ENCODE measurements at regions not wholly inside any gene's neighbourhood (a gene's known extent, or its start where the extent isn't known, plus 50 kb on each side); places are given as distances from the start of the nearest gene placed in this dataset.
"Not testable (repeated sequence)": the region's sequence is repeated elsewhere in the genome, so short reads cannot be mapped to it uniquely, and the experiment has no call there.

- H3K27me3 Mint-ChIP-seq (ENCODE audit: insufficient read depth) = peaks cover 2% of the 10 kb centered on the region
- no peak overlapping the region for H3K4me3 Mint-ChIP-seq
- no peaks in the 10 kb centered on the region for H3K4me1 ChIP-seq (ENCODE audit: control insufficient read depth, insufficient read depth, low read length)
- peaks cover 32% of the 10 kb centered on the region for H3K9me3 ChIP-seq (ENCODE audit: control insufficient read depth, low read length)
- no peak overlapping the region for H3K4me3 ChIP-seq (ENCODE audit: low read length)
- H3K27me3 ChIP-seq (ENCODE audit: control insufficient read depth, insufficient read depth, low read length, poor library complexity, severe bottlenecking) = no peaks in the 10 kb centered on the region
- no peaks in the 10 kb centered on the region for H3K36me3 ChIP-seq (ENCODE audit: control insufficient read depth, insufficient read depth, low read length)
- H3K36me3 Mint-ChIP-seq (ENCODE audit: low read depth) = peaks cover 1% of the 10 kb centered on the region
- no peak for DNase-seq
- H3K27ac Mint-ChIP-seq = no peak overlapping the region
- TF ChIP-seq CTCF (conservative IDR thresholded peaks at IDR 0.05) = no peak
- H3K9ac ChIP-seq (ENCODE audit: extremely low read depth, low read length, poor library complexity, severe bottlenecking) = no peak overlapping the region
- H3K4me1 Mint-ChIP-seq = peaks cover 2% of the 10 kb centered on the region
- peaks cover 23% of the 10 kb centered on the region for H3K9me3 Mint-ChIP-seq
- no peak overlapping the region for H3K27ac ChIP-seq (ENCODE audit: low read depth, low read length)
These were observed 577.7 kb upstream of the USP24 start for GRCh38 chr1:55792870-55793269.

- no peak overlapping the region for H3K4me3 ChIP-seq (ENCODE audit: low read length)
- peaks cover 16% of the 10 kb centered on the region for H3K9me3 Mint-ChIP-seq
- H3K36me3 Mint-ChIP-seq (ENCODE audit: low read depth) = peaks cover 1% of the 10 kb centered on the region
- H3K4me3 Mint-ChIP-seq = no peak overlapping the region
- H3K27me3 ChIP-seq (ENCODE audit: control insufficient read depth, insufficient read depth, low read length, poor library complexity, severe bottlenecking) = no peaks in the 10 kb centered on the region
- peaks cover 16% of the 10 kb centered on the region for H3K4me1 Mint-ChIP-seq
- H3K36me3 ChIP-seq (ENCODE audit: control insufficient read depth, insufficient read depth, low read length) = no peaks in the 10 kb centered on the region
- no peaks in the 10 kb centered on the region for H3K4me1 ChIP-seq (ENCODE audit: control insufficient read depth, insufficient read depth, low read length)
- no peak overlapping the region for H3K27ac Mint-ChIP-seq
- DNase-seq = no peak
- peaks cover 26% of the 10 kb centered on the region for H3K9me3 ChIP-seq (ENCODE audit: control insufficient read depth, low read length)
- no peak for TF ChIP-seq CTCF (conservative IDR thresholded peaks at IDR 0.05)
- no peaks in the 10 kb centered on the region for H3K27me3 Mint-ChIP-seq (ENCODE audit: insufficient read depth)
- WGBS, 2 experiments (ENCODE audit: insufficient coverage in 1 of 2, insufficient read length in 1 of 2) = 91% methylated on average over 1 of the region's 1 CpG; no CpG with 5 or more reads in 1 of the 2 experiments
- H3K9ac ChIP-seq (ENCODE audit: extremely low read depth, low read length, poor library complexity, severe bottlenecking) = no peak overlapping the region
- no peak overlapping the region for H3K27ac ChIP-seq (ENCODE audit: low read depth, low read length)
These were observed 574.3 kb upstream of the USP24 start for GRCh38 chr1:55789466-55789865.

- no peak for DNase-seq
- Histone ChIP-seq H3K36me3 (ENCODE audit: control insufficient read depth, insufficient read depth, low read length) (no peaks in the 10 kb centered on the region), H3K4me3 (ENCODE audit: low read length) (no peak overlapping the region), H3K4me1 (ENCODE audit: control insufficient read depth, insufficient read depth, low read length) (no peaks in the 10 kb centered on the region), H3K9ac (ENCODE audit: extremely low read depth, low read length, poor library complexity, severe bottlenecking) (no peak overlapping the region), H3K27me3 (ENCODE audit: control insufficient read depth, insufficient read depth, low read length, poor library complexity, severe bottlenecking) (no peaks in the 10 kb centered on the region), H3K27ac (ENCODE audit: low read depth, low read length) (no peak overlapping the region), H3K9me3 (ENCODE audit: control insufficient read depth, low read length) (peaks cover 21% of the 10 kb centered on the region)
- no peak for TF ChIP-seq CTCF (conservative IDR thresholded peaks at IDR 0.05)
- Mint-ChIP-seq H3K27me3 (ENCODE audit: insufficient read depth) (no peaks in the 10 kb centered on the region), H3K4me3 (no peak overlapping the region), H3K4me1 (peaks cover 14% of the 10 kb centered on the region), H3K27ac (no peak overlapping the region), H3K36me3 (ENCODE audit: low read depth) (peaks cover 1% of the 10 kb centered on the region), H3K9me3 (peaks cover 12% of the 10 kb centered on the region)
- 35 to 42% methylated on average over 2 to 4 of the region's 4 CpGs for WGBS, 2 experiments (ENCODE audit: insufficient coverage in 1 of 2, insufficient read length in 1 of 2)
These were observed 571.2 kb upstream of the USP24 start for GRCh38 chr1:55786396-55786795.

- not testable (repeated sequence) for H3K4me3 Mint-ChIP-seq; H3K27me3 ChIP-seq (ENCODE audit: control insufficient read depth, insufficient read depth, low read length, poor library complexity, severe bottlenecking); H3K27me3 Mint-ChIP-seq (ENCODE audit: insufficient read depth); H3K36me3 Mint-ChIP-seq (ENCODE audit: low read depth); H3K9ac ChIP-seq (ENCODE audit: extremely low read depth, low read length, poor library complexity, severe bottlenecking); H3K27ac Mint-ChIP-seq; H3K4me3 ChIP-seq (ENCODE audit: low read length); H3K9me3 Mint-ChIP-seq; H3K27ac ChIP-seq (ENCODE audit: low read depth, low read length); DNase-seq; H3K4me1 ChIP-seq (ENCODE audit: control insufficient read depth, insufficient read depth, low read length); H3K36me3 ChIP-seq (ENCODE audit: control insufficient read depth, insufficient read depth, low read length)
- WGBS, 2 experiments (ENCODE audit: insufficient coverage in 1 of 2, insufficient read length in 1 of 2) = 92 to 94% methylated on average over 5 to 6 of the region's 6 CpGs
- H3K4me1 Mint-ChIP-seq = peaks cover 14% of the 10 kb centered on the region
- H3K9me3 ChIP-seq (ENCODE audit: control insufficient read depth, low read length) = peaks cover 12% of the 10 kb centered on the region
These were observed 569.8 kb upstream of the USP24 start for GRCh38 chr1:55784941-55785450.

Measured in endodermal cell (in vitro differentiated cells).